ENCODE measurements at regions not wholly inside any gene's neighbourhood (a gene's known extent, or its start where the extent isn't known, plus 50 kb on each side); places are given as distances from the start of the nearest gene placed in this dataset.

DNA sequence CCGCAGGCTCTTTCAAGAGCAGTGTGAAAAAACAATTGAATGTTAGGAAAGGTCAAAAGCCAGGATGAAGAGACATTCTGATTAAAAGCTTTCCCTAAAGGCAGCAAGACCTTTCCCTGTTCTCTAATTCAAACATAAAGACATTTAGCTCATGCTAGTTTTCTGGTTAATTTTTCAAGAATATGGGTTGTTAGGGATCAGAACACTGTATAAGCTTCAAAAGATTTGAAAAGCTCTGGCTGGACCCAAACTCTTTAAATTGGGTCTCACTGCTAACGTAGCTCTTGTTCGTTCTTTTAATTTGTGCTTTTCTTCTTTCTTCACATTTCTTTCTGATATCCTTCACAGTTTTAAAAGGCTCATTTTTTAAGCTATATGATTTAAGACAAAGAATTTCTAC is 877.0 kb downstream of the EFNB2 start:
- Histone ChIP-seq H3K9me3 (ENCODE audit: low read depth) (no peaks in the 10 kb centered on the region), H3K27me3 (replicated peaks; ENCODE audit: insufficient read depth) (no peaks in the 10 kb centered on the region), H3K4me2 (ENCODE audit: unreplicated experiment) (no peak overlapping the region), H3K36me3 (ENCODE audit: low read depth) (no peaks in the 10 kb centered on the region), H2AFZ (no peak overlapping the region), H3K4me1 (ENCODE audit: insufficient read depth) (no peaks in the 10 kb centered on the region), H4K20me1 (ENCODE audit: insufficient read depth) (no peaks in the 10 kb centered on the region), H3K27ac (no peak overlapping the region), H3K79me2 (ENCODE audit: insufficient read depth) (no peaks in the 10 kb centered on the region), H3K9ac (no peak overlapping the region), H3F3A (ENCODE audit: insufficient read depth) (no peaks in the 10 kb centered on the region), H3K9me2 (ENCODE audit: insufficient read depth) (no peaks in the 10 kb centered on the region), H3K4me3 (no peak overlapping the region)
- WGBS, 2 experiments (ENCODE audit: low coverage in 1 of 2, low lambda C conversion rate in 2 of 2, missing lambda C conversion rate in 2 of 2) = 28 to 40% methylated on average over 3 of the region's 3 CpGs
- TF ChIP-seq EZH2phosphoT487 (IDR thresholded peaks at IDR 0.05; ENCODE audit: insufficient read depth, low read depth) (no peak), EZH2 (IDR thresholded peaks at IDR 0.05; ENCODE audit: insufficient read depth, poor library complexity, severe bottlenecking) (no peak)
- DNase-seq = no peak
- in situ Hi-C loops (cut with MboI) = no loop called here

DNA sequence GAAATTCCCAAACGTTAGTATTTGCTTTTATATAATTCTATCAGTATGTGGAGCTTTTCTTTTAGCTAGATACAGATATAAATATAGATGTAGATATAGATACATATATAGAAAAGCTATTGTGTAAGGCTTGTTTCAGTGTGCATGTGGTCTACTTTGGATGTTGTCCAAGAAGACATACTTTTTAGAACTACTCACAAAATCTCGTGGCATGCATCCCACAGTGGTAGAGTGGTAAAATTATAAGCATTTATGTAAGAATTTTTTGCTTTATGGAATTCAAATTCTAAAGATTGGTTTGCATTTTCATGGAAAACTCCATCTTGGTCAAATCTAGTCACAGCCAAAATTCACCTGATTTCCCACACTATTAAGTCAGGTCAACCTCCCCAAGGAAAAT is 880.4 kb downstream of the EFNB2 start:
- Histone ChIP-seq H3K79me2 (ENCODE audit: insufficient read depth) (no peaks in the 10 kb centered on the region), H4K20me1 (ENCODE audit: insufficient read depth) (no peaks in the 10 kb centered on the region), H3F3A (ENCODE audit: insufficient read depth) (no peaks in the 10 kb centered on the region), H3K9me3 (ENCODE audit: low read depth) (peaks cover 6% of the 10 kb centered on the region), H3K36me3 (ENCODE audit: low read depth) (no peaks in the 10 kb centered on the region), H3K9ac (no peak overlapping the region), H2AFZ (no peak overlapping the region), H3K27me3 (replicated peaks; ENCODE audit: insufficient read depth) (no peaks in the 10 kb centered on the region), H3K4me2 (ENCODE audit: unreplicated experiment) (no peak overlapping the region), H3K9me2 (ENCODE audit: insufficient read depth) (no peaks in the 10 kb centered on the region), H3K4me3 (no peak overlapping the region), H3K27ac (no peak overlapping the region), H3K4me1 (ENCODE audit: insufficient read depth) (no peaks in the 10 kb centered on the region)
- TF ChIP-seq EZH2phosphoT487 (IDR thresholded peaks at IDR 0.05; ENCODE audit: insufficient read depth, low read depth) = no peak
- TF ChIP-seq EZH2 (IDR thresholded peaks at IDR 0.05; ENCODE audit: insufficient read depth, poor library complexity, severe bottlenecking) = no peak
- WGBS, 2 experiments (ENCODE audit: low coverage in 1 of 2, low lambda C conversion rate in 2 of 2, missing lambda C conversion rate in 2 of 2) = 4 to 6% methylated on average over 2 of the region's 2 CpGs
- DNase-seq = no peak
- in situ Hi-C loops (cut with MboI) = no loop called here

GRCh38 chr13:105643966-105644365 is 891.5 kb downstream of the EFNB2 start:
- H3K4me2 ChIP-seq (ENCODE audit: unreplicated experiment) = no peak overlapping the region
- 22 to 25% methylated on average over 5 of the region's 5 CpGs for WGBS, 2 experiments (ENCODE audit: low coverage in 1 of 2, low lambda C conversion rate in 2 of 2, missing lambda C conversion rate in 2 of 2)
- no peaks in the 10 kb centered on the region for H3K4me1 ChIP-seq (ENCODE audit: insufficient read depth)
- no peaks in the 10 kb centered on the region for H3F3A ChIP-seq (ENCODE audit: insufficient read depth)
- H3K27ac ChIP-seq = no peak overlapping the region
- H3K27me3 ChIP-seq (replicated peaks; ENCODE audit: insufficient read depth) = no peaks in the 10 kb centered on the region
- H3K36me3 ChIP-seq (ENCODE audit: low read depth) = no peaks in the 10 kb centered on the region
- H4K20me1 ChIP-seq (ENCODE audit: insufficient read depth) = no peaks in the 10 kb centered on the region
- no peaks in the 10 kb centered on the region for H3K9me3 ChIP-seq (ENCODE audit: low read depth)
- TF ChIP-seq EZH2 (IDR thresholded peaks at IDR 0.05; ENCODE audit: insufficient read depth, poor library complexity, severe bottlenecking) = no peak
- H3K79me2 ChIP-seq (ENCODE audit: insufficient read depth) = no peaks in the 10 kb centered on the region
- H2AFZ ChIP-seq = no peak overlapping the region
- no peak for DNase-seq
- no peak overlapping the region for H3K9ac ChIP-seq
- in situ Hi-C loops (cut with MboI) = no loop called here
- H3K9me2 ChIP-seq (ENCODE audit: insufficient read depth) = no peaks in the 10 kb centered on the region
- no peak overlapping the region for H3K4me3 ChIP-seq

- H3K36me3 ChIP-seq (ENCODE audit: low read depth) = no peaks in the 10 kb centered on the region
- no peak overlapping the region for H2AFZ ChIP-seq
- H3K9me2 ChIP-seq (ENCODE audit: insufficient read depth) = no peaks in the 10 kb centered on the region
- no peaks in the 10 kb centered on the region for H3K9me3 ChIP-seq (ENCODE audit: low read depth)
- TF ChIP-seq EZH2phosphoT487 (IDR thresholded peaks at IDR 0.05; ENCODE audit: insufficient read depth, low read depth) (no peak), EZH2 (IDR thresholded peaks at IDR 0.05; ENCODE audit: insufficient read depth, poor library complexity, severe bottlenecking) (no peak)
- no peak overlapping the region for H3K27ac ChIP-seq
- H3K79me2 ChIP-seq (ENCODE audit: insufficient read depth) = no peaks in the 10 kb centered on the region
- H3K4me3 ChIP-seq = no peak overlapping the region
- H3K4me1 ChIP-seq (ENCODE audit: insufficient read depth) = no peaks in the 10 kb centered on the region
- no peaks in the 10 kb centered on the region for H3F3A ChIP-seq (ENCODE audit: insufficient read depth)
- no peaks in the 10 kb centered on the region for H4K20me1 ChIP-seq (ENCODE audit: insufficient read depth)
- no peak overlapping the region for H3K4me2 ChIP-seq (ENCODE audit: unreplicated experiment)
- H3K9ac ChIP-seq = no peak overlapping the region
- H3K27me3 ChIP-seq (replicated peaks; ENCODE audit: insufficient read depth) = no peaks in the 10 kb centered on the region
- WGBS, 2 experiments (ENCODE audit: low coverage in 1 of 2, low lambda C conversion rate in 2 of 2, missing lambda C conversion rate in 2 of 2) = 56% methylated on average over 8 of the region's 8 CpGs
- no peak for DNase-seq
- in situ Hi-C loops (cut with MboI) = no loop called here
Measured at GRCh38 chr13:105642511-105642958, 892.9 kb downstream of the EFNB2 start.

DNA sequence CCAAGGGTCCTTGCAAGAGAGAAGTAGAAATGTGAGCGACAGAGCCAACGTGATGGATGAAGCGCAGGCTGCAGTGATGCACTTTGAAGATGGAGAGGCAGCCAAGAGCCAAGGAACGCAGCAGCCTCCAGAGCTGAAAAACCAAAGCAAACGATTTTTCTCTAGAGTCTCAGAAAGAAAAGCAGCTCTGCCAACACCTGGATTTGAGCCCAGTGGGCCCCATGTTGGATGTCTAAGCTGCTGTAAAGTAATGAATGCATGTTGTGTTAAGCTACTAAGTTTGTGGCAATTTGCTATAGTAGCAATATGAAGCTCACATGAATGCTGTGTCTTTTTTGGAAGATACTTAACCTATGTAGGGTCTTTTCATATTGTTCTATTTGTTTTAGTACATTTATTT is 894.3 kb downstream of the EFNB2 start:
- in situ Hi-C loops (cut with MboI) = no loop called here
- no peak overlapping the region for H3K9ac ChIP-seq
- H3K9me3 ChIP-seq (ENCODE audit: low read depth) = no peaks in the 10 kb centered on the region
- no peak for DNase-seq
- H3K27me3 ChIP-seq (replicated peaks; ENCODE audit: insufficient read depth) = no peaks in the 10 kb centered on the region
- TF ChIP-seq EZH2 (IDR thresholded peaks at IDR 0.05; ENCODE audit: insufficient read depth, poor library complexity, severe bottlenecking) (no peak), EZH2phosphoT487 (IDR thresholded peaks at IDR 0.05; ENCODE audit: insufficient read depth, low read depth) (no peak)
- no peaks in the 10 kb centered on the region for H3K79me2 ChIP-seq (ENCODE audit: insufficient read depth)
- no peaks in the 10 kb centered on the region for H3F3A ChIP-seq (ENCODE audit: insufficient read depth)
- no peaks in the 10 kb centered on the region for H3K36me3 ChIP-seq (ENCODE audit: low read depth)
- H3K9me2 ChIP-seq (ENCODE audit: insufficient read depth) = no peaks in the 10 kb centered on the region
- no peak overlapping the region for H3K4me2 ChIP-seq (ENCODE audit: unreplicated experiment)
- H4K20me1 ChIP-seq (ENCODE audit: insufficient read depth) = no peaks in the 10 kb centered on the region
- no peak overlapping the region for H3K4me3 ChIP-seq
- no peak overlapping the region for H3K27ac ChIP-seq
- no peak overlapping the region for H2AFZ ChIP-seq
- no peaks in the 10 kb centered on the region for H3K4me1 ChIP-seq (ENCODE audit: insufficient read depth)
- WGBS, 2 experiments (ENCODE audit: low coverage in 1 of 2, low lambda C conversion rate in 2 of 2, missing lambda C conversion rate in 2 of 2) = 40 to 50% methylated on average over 5 of the region's 5 CpGs
